Rectal smooth muscle tissue (tissue), 1 donor: ENCODE measurements at regions not wholly inside any gene's neighbourhood (a gene's known extent, or its start where the extent isn't known, plus 50 kb on each side); places are given as distances from the start of the nearest gene placed in this dataset.

Experiments
- H3K27ac ChIP-seq: one replicate; pipeline ENCODE4 v1.7.0; 2013; ENCODE audit warnings: low read depth, low read length, inconsistent platforms
- H3K27me3 ChIP-seq: one replicate; pipeline ENCODE4 v1.7.0; 2013; ENCODE audit warnings: low read length; ENCODE audit not compliant: control insufficient read depth, insufficient read depth
- H3K36me3 ChIP-seq: one replicate; pipeline ENCODE4 v1.7.0; 2013; ENCODE audit warnings: low read length; ENCODE audit not compliant: control insufficient read depth, insufficient read depth
- H3K4me1 ChIP-seq: one replicate; pipeline ENCODE4 v1.7.0; 2013; ENCODE audit warnings: low read length; ENCODE audit not compliant: control insufficient read depth, insufficient read depth
- H3K4me3 ChIP-seq: one replicate; pipeline ENCODE4 v1.7.0; 2013; ENCODE audit warnings: low read length
- H3K9ac ChIP-seq: one replicate; pipeline ENCODE4 v1.7.0; 2013; ENCODE audit warnings: low read length

DNA sequence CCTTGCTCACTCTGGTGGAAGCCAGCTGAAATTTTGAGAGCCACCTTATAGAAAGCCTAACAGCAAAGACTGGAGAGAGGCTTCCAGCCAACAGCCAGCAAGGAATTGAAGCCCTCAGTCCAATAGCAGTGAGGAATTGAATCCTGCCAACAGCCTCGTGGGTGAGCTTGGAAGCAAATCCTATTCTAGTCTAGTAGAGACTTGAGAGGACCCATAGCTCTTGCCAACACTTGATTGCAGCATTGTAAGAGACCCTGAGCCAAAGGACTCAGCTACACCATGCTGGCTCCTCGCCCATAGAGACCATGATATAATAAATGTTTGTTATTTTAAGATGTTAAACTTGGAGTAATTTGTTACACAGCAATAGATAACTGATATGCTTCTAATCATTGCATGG is 403.0 kb upstream of the TNP1 start:
- peak overlapping the region; percentile 83 for H3K27ac ChIP-seq
- H3K9ac ChIP-seq: no peak overlapping the region
- peaks cover 18% of the 10 kb centered on the region for H3K4me1 ChIP-seq
- H3K36me3 ChIP-seq: no peaks in the 10 kb centered on the region
- H3K27me3 ChIP-seq: no peaks in the 10 kb centered on the region
- no peak overlapping the region for H3K4me3 ChIP-seq

DNA sequence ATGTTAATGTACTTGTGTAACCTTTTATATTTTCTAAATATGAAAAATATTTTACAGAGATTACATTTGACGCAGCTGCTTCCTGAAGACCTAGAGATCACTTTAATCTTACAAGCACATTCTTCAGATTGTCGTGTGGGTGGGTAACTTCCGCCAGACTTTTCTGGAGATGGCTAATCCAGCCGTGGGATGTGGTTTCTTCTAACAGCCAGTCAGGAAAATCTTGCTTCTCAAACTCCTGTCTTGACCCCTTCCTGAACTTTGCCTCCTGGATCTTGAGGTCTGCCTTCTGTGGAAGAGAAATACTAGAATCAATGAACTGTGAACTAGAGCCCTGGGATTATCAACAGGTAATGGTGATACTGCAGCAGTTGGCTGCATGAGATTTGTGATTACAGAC is 401.6 kb upstream of the TNP1 start:
- H3K4me1 ChIP-seq: peaks cover 18% of the 10 kb centered on the region
- no peaks in the 10 kb centered on the region for H3K36me3 ChIP-seq
- H3K27me3 ChIP-seq: no peaks in the 10 kb centered on the region
- peak overlapping the region; percentile 7 for H3K27ac ChIP-seq
- no peak overlapping the region for H3K9ac ChIP-seq
- no peak overlapping the region for H3K4me3 ChIP-seq

DNA sequence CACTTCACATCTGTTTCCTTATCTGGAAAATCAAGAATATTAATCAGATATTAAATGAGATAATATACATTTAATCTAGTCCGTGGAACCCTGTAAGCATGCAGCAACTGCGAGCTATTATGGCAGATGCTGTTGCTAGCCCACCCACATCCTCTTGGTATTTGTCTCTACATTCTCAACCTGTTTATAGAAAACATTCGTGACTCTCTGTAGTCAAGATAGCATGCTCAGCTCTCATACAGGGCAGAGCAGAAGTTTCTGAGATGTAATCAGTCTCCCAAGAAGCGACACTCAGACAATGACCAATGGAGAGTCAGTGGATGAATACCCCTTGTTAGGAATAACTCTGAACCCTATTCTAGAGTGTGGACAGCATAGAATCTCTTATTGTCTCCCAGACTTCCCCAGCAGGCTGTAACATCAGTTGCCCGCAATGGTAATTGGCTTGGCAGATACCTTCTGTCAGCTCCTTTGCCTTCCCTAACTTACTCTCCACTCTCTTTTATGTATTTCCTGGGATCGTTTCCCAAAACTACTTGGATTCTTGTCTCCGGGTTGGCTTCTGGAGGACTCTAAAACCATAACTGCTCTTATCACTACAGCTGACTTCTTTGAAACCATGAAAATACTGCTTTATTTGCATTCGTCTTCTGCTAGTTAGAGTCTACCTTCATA is 400.7 kb upstream of the TNP1 start:
- Histone ChIP-seq H3K4me1 (peaks cover 20% of the 10 kb centered on the region), H3K4me3 (no peak overlapping the region), H3K27ac (peak overlapping the region; percentile 4), H3K9ac (no peak overlapping the region), H3K36me3 (no peaks in the 10 kb centered on the region), H3K27me3 (no peaks in the 10 kb centered on the region)

DNA sequence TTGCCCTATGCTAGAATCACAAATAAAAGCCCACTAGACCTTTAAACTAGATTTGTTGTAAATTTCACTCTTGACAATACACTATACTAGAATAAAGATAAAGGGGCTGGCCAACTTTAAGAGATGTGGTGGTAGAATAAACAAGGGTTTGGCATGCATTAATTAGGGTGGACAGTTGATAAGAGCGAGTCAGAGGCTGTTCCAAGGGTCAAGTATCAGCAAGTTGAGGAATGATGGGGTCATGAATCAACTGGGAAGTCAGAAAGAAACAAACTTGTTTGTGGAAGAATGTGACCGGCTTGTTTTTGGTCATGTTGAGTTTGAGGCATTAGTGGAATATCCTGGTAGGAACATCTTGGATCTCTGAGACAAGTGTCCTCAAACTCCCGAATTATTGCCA is 398.3 kb upstream of the TNP1 start:
- no peaks in the 10 kb centered on the region for H3K36me3 ChIP-seq
- no peaks in the 10 kb centered on the region for H3K27me3 ChIP-seq
- H3K9ac ChIP-seq: no peak overlapping the region
- no peak overlapping the region for H3K4me3 ChIP-seq
- peaks cover 9% of the 10 kb centered on the region for H3K4me1 ChIP-seq
- H3K27ac ChIP-seq: no peak overlapping the region

DNA sequence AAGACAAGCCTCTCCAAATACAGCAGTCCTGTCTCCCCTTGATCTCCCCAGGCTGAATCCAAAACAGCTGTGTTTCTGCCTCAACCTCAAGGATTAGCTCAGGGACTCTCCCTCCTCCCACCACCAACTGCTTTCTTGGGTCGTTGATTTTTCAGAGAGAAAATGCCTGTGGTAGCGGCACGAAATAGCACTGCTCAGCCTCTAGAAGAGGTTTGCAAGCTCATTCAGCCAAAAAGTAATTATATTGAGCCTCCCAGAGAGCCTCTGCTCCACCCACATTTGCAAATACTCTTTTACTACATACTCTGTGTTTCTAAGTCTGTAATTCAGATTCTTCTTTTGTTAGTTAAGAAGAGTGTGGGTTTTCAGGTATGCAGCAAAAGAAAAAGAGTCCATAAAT is 396.4 kb upstream of the TNP1 start:
- Histone ChIP-seq H3K9ac (no peak overlapping the region), H3K27me3 (no peaks in the 10 kb centered on the region), H3K27ac (no peak overlapping the region), H3K4me1 (peaks cover 2% of the 10 kb centered on the region), H3K36me3 (no peaks in the 10 kb centered on the region), H3K4me3 (no peak overlapping the region)

DNA sequence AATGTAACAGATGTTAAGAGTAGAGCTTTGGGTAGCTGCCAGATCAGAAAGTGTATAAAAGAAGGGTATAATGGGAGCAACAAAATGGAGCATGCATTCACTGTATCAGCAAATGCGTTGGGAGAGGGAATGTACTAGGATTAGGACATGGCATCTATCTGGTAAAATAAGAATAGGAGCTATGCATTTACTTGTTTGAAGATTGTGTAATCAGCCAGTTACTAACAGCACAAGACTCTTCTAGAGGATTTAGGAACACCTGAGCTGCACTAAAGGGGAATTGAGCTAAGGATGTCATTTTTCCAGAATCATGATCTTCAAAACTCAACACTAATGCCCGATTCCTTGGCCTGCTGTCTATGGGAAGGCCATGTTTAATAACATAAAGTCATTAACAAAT is 394.2 kb upstream of the TNP1 start:
- H3K27ac ChIP-seq: no peak overlapping the region

DNA sequence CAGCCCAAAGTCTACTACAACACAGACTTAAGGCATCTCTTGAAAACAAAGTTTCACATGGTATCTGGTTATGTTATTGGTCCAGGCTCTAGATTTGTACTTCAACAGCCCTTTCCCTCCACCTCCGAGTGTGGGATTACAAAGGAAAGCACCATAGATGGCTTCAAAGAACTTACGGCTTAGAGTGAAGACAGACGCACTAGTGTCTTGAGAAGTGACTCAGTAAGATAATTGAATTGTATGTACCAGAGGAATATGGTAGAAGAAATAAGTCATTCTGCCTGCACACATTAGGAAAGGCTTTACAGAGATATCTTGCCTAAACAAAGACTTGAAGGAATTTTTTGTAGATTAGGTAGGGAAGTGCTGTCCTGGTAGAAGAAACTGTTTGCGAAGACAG is 392.3 kb upstream of the TNP1 start:
- H3K27ac ChIP-seq: peak overlapping the region; percentile 97
- peaks cover 37% of the 10 kb centered on the region for H3K4me1 ChIP-seq

More for the DNA sequence above, 394.2 kb upstream of the TNP1 start:
- peaks cover 19% of the 10 kb centered on the region for H3K4me1 ChIP-seq
- H3K27me3 ChIP-seq: no peaks in the 10 kb centered on the region
- no peak overlapping the region for H3K9ac ChIP-seq
- H3K36me3 ChIP-seq: no peaks in the 10 kb centered on the region
- no peak overlapping the region for H3K4me3 ChIP-seq

DNA sequence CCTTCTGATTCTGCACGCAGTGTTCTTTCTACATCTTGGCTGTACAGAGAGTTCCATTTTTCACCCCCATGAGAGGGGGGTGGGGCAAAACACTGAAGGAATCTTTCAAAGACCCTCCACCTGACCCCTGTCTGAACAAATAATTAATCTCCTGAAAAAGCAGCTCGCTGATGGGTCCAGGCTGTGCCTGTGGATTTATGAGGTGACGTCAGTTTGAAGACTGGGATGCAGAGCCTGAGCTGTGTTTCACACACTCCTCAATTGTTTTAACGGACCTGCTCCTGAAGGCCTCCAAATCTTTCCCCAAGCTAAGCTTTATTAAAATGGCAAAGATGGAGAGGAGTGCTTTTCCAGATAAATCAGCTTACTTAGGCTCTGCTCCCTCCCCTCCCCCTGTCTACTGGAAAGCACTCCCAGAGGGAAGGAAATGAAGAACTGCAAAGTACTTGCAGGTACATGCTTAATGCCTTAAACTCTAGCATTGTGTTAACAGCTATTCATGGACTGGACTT is 390.2 kb upstream of the TNP1 start:
- no peaks in the 10 kb centered on the region for H3K36me3 ChIP-seq
- no peak overlapping the region for H3K4me3 ChIP-seq
- H3K27ac ChIP-seq: peak overlapping the region; percentile 97
- no peak overlapping the region for H3K9ac ChIP-seq
- peaks cover 34% of the 10 kb centered on the region for H3K4me1 ChIP-seq
- H3K27me3 ChIP-seq: no peaks in the 10 kb centered on the region

More for the DNA sequence above, 392.3 kb upstream of the TNP1 start:
- Histone ChIP-seq H3K36me3 (no peaks in the 10 kb centered on the region), H3K27me3 (no peaks in the 10 kb centered on the region), H3K4me3 (no peak overlapping the region), H3K9ac (no peak overlapping the region)

DNA sequence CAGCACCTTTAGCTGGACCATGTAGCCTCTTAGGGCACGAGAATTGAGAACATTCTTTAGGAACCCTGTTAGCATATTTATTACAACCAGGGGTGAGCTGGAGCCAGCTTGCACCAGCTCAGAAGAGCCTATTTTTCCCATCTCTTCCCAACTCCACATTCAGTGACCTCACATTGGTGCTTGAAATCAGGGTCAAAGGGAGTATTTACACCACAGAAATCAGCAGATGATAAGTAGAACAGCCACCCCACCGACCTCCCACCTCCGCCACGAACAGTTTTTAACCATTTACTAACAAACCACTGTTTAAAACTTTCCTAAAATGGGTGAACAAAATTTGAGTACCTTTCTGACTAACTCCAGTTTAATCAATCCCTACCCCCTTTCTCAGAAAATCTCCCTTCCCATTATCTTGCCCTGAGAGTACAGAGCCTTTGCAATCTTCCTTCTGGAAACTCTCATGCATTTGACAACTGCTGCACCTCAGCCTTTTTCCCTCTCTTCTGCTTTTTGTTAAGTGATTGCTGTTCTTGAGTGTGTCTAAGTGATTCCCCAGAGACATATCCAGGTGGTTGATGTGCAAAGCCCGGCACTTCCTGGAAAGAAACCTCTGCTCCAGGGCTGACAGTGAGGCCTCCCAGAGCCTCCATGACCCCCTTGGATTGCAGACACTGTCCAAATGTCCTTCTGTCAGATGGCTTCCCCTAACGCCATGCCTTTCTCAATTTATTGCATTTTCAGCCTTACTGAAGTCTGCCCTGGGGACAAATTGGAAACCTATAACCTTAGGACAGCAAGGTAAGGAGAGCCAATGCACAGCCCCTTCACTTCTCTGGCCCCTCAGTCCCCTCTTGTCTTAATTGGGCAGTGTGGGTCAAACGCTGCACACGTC is 389.5 kb upstream of the TNP1 start:
- Histone ChIP-seq H3K27ac (peak overlapping the region; percentile 97), H3K4me3 (no peak overlapping the region), H3K9ac (no peak overlapping the region), H3K36me3 (no peaks in the 10 kb centered on the region), H3K27me3 (no peaks in the 10 kb centered on the region), H3K4me1 (peaks cover 34% of the 10 kb centered on the region)

DNA sequence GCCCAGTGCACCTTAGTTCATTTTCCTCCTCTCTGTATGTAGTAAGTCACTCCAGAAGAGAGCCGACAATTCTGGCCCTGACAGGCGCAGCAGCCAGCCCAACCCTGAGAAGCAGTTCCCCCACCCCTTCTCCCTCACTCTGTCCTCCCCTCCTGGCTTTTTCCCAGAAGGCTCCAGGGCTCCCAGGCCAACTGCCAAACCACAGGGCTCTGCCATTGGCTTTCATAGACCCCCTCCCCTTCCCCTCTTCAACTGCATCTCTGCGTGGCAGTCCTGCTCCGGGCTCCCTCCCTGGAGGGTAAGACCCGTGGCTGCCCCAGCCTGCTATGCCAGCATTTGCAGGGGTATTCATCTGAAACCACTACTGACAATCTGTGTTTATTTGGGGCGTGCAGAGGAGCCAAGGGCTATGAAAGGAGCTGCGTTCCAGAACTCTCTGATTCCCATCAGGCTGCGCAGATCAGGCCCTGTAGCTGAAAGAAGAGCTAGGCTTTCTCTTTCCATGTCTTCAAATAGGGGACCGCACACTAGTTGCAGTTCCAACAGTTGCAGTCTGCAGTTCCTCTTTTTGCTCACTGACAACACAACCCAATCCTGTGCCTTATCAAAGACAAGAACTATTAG is 388.6 kb upstream of the TNP1 start:
- Histone ChIP-seq H3K4me3 (peak overlapping the region; percentile 16), H3K27me3 (no peaks in the 10 kb centered on the region), H3K36me3 (no peaks in the 10 kb centered on the region), H3K9ac (no peak overlapping the region), H3K4me1 (peaks cover 34% of the 10 kb centered on the region), H3K27ac (peak overlapping the region; percentile 97)

DNA sequence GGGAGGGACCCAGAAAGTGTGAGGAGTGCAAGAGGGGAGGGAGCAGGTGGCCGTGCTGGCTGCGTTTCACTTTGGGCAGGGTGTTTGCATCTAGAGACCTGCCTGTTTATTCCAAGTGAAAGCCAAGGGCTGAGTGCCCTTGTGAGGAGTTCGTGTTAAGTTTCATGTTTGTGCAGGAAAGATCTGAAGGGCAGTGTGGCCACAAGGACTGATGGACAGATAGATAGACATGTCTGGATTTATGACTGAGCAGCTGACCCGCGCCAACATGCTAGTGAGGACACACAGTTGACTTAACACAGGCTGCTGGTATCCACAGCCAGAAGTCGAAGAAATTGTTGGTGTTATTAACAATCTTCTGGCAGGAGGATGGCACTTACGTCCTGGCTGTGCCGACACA is 387.6 kb upstream of the TNP1 start:
- Histone ChIP-seq H3K27ac (peak overlapping the region; percentile 97), H3K4me1 (peaks cover 34% of the 10 kb centered on the region), H3K36me3 (no peaks in the 10 kb centered on the region), H3K9ac (no peak overlapping the region), H3K27me3 (no peaks in the 10 kb centered on the region), H3K4me3 (no peak overlapping the region)

DNA sequence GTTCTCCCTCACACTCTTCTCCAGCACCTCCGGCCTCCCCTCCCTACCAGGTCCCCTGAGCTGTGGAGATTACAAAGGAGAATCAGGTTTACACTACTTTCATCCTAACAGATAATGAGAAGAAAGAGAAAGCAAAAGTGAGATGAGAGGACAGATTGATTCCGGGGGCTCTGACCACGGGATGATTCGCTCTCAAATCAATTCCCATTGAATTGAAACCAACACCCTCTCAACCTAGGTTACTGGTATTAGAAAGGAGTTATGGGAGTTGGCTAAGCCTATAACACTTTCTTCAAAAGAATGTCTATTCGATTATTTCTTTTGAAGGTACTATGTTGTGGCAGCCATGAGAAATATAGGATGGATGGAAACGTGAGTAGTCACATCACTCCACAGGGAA is 386.2 kb upstream of the TNP1 start:
- H3K27ac ChIP-seq: no peak overlapping the region

More for the DNA sequence above, 386.2 kb upstream of the TNP1 start:
- H3K27me3 ChIP-seq: no peaks in the 10 kb centered on the region
- H3K36me3 ChIP-seq: no peaks in the 10 kb centered on the region
- peaks cover 34% of the 10 kb centered on the region for H3K4me1 ChIP-seq
- H3K4me3 ChIP-seq: no peak overlapping the region
- H3K9ac ChIP-seq: no peak overlapping the region
